ENCODE measurements at regions not wholly inside any gene's neighbourhood (a gene's known extent, or its start where the extent isn't known, plus 50 kb on each side); places are given as distances from the start of the nearest gene placed in this dataset.

- DNase-seq, result no peak
Measured at GRCh38 chr2:18373664-18374063, 186.8 kb downstream of the RDH14 start.

GRCh38 chr2:18373081-18373480 lies 187.4 kb downstream of the RDH14 start:
- no peak for DNase-seq

- no peak for DNase-seq
Measured at GRCh38 chr2:18372641-18373040, 187.8 kb downstream of the RDH14 start.

- no peak for DNase-seq
Measured at GRCh38 chr2:18369760-18370159, 190.7 kb downstream of the RDH14 start.

- no peak for DNase-seq
Measured at GRCh38 chr2:18368008-18368407, 192.4 kb downstream of the RDH14 start.

GRCh38 chr2:18365342-18365741 lies 195.1 kb downstream of the RDH14 start:
- no peak for DNase-seq

GRCh38 chr2:18363348-18363747 lies 197.1 kb downstream of the RDH14 start:
- no peak for DNase-seq

GRCh38 chr2:18362696-18363095 lies 197.8 kb downstream of the RDH14 start:
- DNase-seq, result no peak

GRCh38 chr2:18357537-18357936 lies 202.9 kb downstream of the RDH14 start:
- DNase-seq, result no peak

- DNase-seq, result no peak
Measured at GRCh38 chr2:18356676-18357075, 203.8 kb downstream of the RDH14 start.

- no peak for DNase-seq
Measured at GRCh38 chr2:18349421-18349820, 211.0 kb downstream of the RDH14 start.

- no peak for DNase-seq
Measured at GRCh38 chr2:18346874-18347273, 213.6 kb downstream of the RDH14 start.

GRCh38 chr2:18346344-18346743 lies 214.1 kb downstream of the RDH14 start:
- no peak for DNase-seq

GRCh38 chr2:18345848-18346247 lies 214.6 kb downstream of the RDH14 start:
- no peak for DNase-seq

GRCh38 chr2:18342901-18343300 lies 217.6 kb downstream of the RDH14 start:
- no peak for DNase-seq

- DNase-seq, result no peak
Measured at GRCh38 chr2:18339326-18339725, 221.1 kb downstream of the RDH14 start.

- DNase-seq, result no peak
Measured at GRCh38 chr2:18336975-18337374, 223.5 kb downstream of the RDH14 start.

- DNase-seq, result no peak
Measured at GRCh38 chr2:18332477-18332876, 228.0 kb downstream of the RDH14 start.

- DNase-seq, result no peak
Measured at GRCh38 chr2:18325118-18325517, 235.3 kb downstream of the RDH14 start.

GRCh38 chr2:18319987-18320386 lies 240.5 kb downstream of the RDH14 start:
- DNase-seq, result no peak

GRCh38 chr2:18317017-18317416 lies 243.4 kb downstream of the RDH14 start:
- DNase-seq, result no peak

- DNase-seq, result no peak
Measured at GRCh38 chr2:18312818-18313217, 247.6 kb downstream of the RDH14 start.

- DNase-seq, result no peak
Measured at GRCh38 chr2:18311420-18312195, 248.8 kb downstream of the RDH14 start.

GRCh38 chr2:18309627-18310026 lies 250.8 kb downstream of the RDH14 start:
- DNase-seq, result no peak

GRCh38 chr2:18309188-18309587 lies 251.3 kb downstream of the RDH14 start:
- DNase-seq, result no peak
